Adrenal gland (tissue), 9 donors: ENCODE measurements at regions not wholly inside any gene's neighbourhood (a gene's known extent, or its start where the extent isn't known, plus 50 kb on each side); places are given as distances from the start of the nearest gene placed in this dataset.

Experiments used
- DNase-seq, 7 donors: peaks; one replicate each; pipeline ENCODE4 v3.0.0-alpha.2; 2019 to 2020
- H3K27ac ChIP-seq, 5 donors: fragments of 200-600 bp; sonication (generic) in 4 of 5; 1 replicate in 3 of 5; 2 replicates in 2 of 5; pipeline versions ENCODE4 v1.5.1 to v1.8.0; 2016 to 2020; ENCODE audit warnings: mild to moderate bottlenecking in 1 of 5
- H3K27me3 ChIP-seq: fragments of 200-600 bp; 2 replicates; pipeline ENCODE4 v1.8.0; 2021
- H3K36me3 ChIP-seq, 2 donors: fragments of 200-600 bp; replicated peaks in 1 of 2; 1 replicate in 1 of 2; 2 replicates in 1 of 2; pipeline versions ENCODE4 v1.5.1 to v1.8.0; 2018 to 2022
- H3K4me1 ChIP-seq, 2 donors: fragments of 200-600 bp; replicated peaks in 1 of 2; 1 replicate in 1 of 2; 2 replicates in 1 of 2; pipeline versions ENCODE4 v1.5.1 to v1.8.0; 2018 to 2021
- H3K4me3 ChIP-seq, 4 donors: fragments of 200-600 bp; sonication (generic) in 3 of 4; one replicate each; pipeline ENCODE4 v1.5.1; 2016 to 2018
- H3K9me3 ChIP-seq, 3 donors: fragments of 200-600 bp; sonication (generic) in 1 of 3; replicated peaks in 1 of 3; 1 replicate in 2 of 3; 2 replicates in 1 of 3; pipeline versions ENCODE4 v1.5.1 to v1.8.0; 2016 to 2021
- CTCF ChIP-seq, 6 experiments: fragments of 450-650 bp in 4 of 6; fragments of 200-600 bp in 2 of 6; sonication (generic) in 1 of 6; IDR thresholded peaks; 1 replicate in 5 of 6; 2 replicates in 1 of 6; pipeline versions ENCODE4 v1.5.1 to v1.8.0; 2016 to 2021; ENCODE audit warnings: antibody characterized with exemption in 6 of 6, mild to moderate bottlenecking in 2 of 6, moderate library complexity in 1 of 6
- POLR2A ChIP-seq, 2 donors: fragments of 450-650 bp; IDR thresholded peaks; one replicate each; pipeline ENCODE4 v1.6.1; 2017; ENCODE audit warnings: antibody characterized with exemption in 2 of 2, mild to moderate bottlenecking in 2 of 2, moderate library complexity in 1 of 2
- WGBS, 4 donors: extraction: QIAGEN DNeasy Blood & Tissue Kit in 2 of 4; methylation state at CpG; one replicate each; pipeline versions ENCODE4 v1.1.5 to v1.1.7; 2013 to 2017; 5-methylcytosine and 5-hydroxymethylcytosine counted together
- intact Hi-C, 2 donors: fragments of 100-400 bp; cut with DNase I; formaldehyde crosslinking; loops; one replicate each; pipeline versions ENCODE4 v1.14.1 to v1.15.0; 2022 to 2023
- donor health status: healthy with polysubstance abuse.
- donor health status: Bipolar disorder and iron deficiency.
- donor health status: DM: yes; HTN: yes; CAD: no.
- donor health status: DM: no; HTN: no; CAD: no.
- donor health status: DM: no; HTN: no; CAD: no.

DNA sequence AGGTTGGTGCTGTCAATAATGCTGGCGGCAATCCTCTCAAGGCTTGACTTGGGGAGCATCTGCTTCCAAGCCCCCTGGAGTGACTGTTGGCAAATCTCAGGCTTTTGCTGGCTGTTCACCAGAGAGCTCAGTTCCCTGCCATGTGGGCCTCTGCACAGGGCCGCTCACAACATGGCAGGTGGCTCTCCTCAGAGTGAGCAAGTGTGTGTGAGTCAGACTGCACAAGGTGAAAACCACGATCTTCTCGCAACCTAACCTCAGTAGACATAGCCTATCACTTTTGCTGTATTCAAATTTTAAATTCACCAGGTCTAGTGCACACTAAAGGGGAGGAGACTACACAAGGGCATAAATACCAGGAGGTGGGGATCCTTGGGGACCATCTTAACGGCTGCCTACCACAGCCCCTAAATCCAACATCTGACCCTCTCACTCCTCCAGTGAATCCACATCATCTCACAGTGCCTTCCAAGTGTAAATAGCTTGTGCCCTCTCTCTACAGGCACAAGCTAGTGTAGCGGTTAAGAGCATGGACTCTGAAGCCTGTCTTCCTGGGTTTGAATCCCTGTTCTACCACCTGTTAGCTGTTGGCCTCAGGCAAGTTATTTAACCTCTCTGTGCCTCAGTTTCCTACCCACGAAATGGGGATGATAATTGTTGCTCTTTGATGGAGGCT lies 187.7 kb upstream of the CXCR4 start:
- Histone ChIP-seq H3K27me3 (no peaks in the 10 kb centered on the region), H3K4me3 (no peak overlapping the region), H3K9me3 (no peaks in the 10 kb centered on the region), H3K36me3 (no peaks in the 10 kb centered on the region), H3K4me1 (no peaks in the 10 kb centered on the region), H3K27ac (no peak overlapping the region)
- 72 to 88% (median 79%) methylated on average over 4 to 7 of the region's 7 CpGs for WGBS, 4 donors
- TF ChIP-seq CTCF (IDR thresholded peaks at IDR 0.05) (no peak), POLR2A (IDR thresholded peaks at IDR 0.05) (no peak)
- intact Hi-C loops, result no loop called here
- DNase-seq, result peak in 1 of 7 donors; percentile 18

DNA sequence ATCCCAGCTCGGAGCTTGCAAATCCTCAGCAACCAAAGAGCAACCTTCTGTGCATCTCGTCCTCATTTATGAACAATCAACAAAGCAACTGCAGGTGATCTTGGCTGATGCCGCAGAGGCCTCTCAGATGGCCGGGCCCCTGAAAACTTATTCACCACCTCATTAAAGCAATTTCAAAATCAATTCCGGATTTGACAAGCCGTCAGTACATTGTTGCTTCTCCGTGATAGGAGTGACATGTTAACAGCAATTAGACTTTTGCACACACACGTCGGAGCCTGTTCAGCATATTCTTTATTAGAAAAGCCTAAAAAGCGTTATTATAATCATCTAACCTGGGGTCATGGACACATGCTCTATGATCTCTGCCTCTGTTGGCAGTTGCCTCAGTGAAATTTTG lies 183.1 kb upstream of the CXCR4 start:
- no peaks in the 10 kb centered on the region for H3K36me3 ChIP-seq
- DNase-seq, result no peak
- 92 to 94% (median 93%) methylated on average over 10 of the region's 10 CpGs for WGBS, 4 donors
- no peaks in the 10 kb centered on the region for H3K4me1 ChIP-seq
- TF ChIP-seq CTCF (IDR thresholded peaks at IDR 0.05) (no peak), POLR2A (IDR thresholded peaks at IDR 0.05) (no peak)
- H3K9me3 ChIP-seq, result no peaks in the 10 kb centered on the region
- intact Hi-C loops, result no loop called here
- H3K27ac ChIP-seq, result no peak overlapping the region
- H3K27me3 ChIP-seq, result no peaks in the 10 kb centered on the region
- H3K4me3 ChIP-seq, result no peak overlapping the region

DNA sequence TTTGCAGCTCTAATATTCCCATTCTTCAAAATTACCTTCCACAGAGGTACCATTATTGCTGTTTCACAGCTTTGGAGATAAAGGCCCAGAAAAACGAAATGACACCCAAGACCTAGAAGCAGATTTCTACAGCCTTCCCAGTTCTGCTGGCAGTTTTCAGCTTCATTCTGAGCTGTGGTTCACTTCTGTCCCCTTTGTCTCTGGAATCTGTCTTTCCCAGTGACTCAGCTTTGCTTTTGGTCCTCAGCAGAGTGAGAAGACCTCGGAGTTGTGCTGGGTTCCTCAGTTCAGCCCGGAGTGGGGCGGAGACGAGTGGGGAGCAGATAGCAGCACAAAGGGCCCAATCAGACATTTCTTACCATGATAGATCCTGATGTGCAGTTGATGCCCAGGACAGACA lies 180.7 kb upstream of the CXCR4 start:
- WGBS, 4 donors, result 85 to 93% (median 89%) methylated on average over 5 of the region's 5 CpGs
- H3K9me3 ChIP-seq, result no peaks in the 10 kb centered on the region
- H3K4me3 ChIP-seq, result no peak overlapping the region
- H3K27ac ChIP-seq, result no peak overlapping the region
- TF ChIP-seq CTCF (IDR thresholded peaks at IDR 0.05) (no peak), POLR2A (IDR thresholded peaks at IDR 0.05) (no peak)
- intact Hi-C loops, result no loop called here
- H3K27me3 ChIP-seq, result no peaks in the 10 kb centered on the region
- no peak for DNase-seq
- H3K4me1 ChIP-seq, result no peaks in the 10 kb centered on the region
- H3K36me3 ChIP-seq, result no peaks in the 10 kb centered on the region

GRCh38 chr2:136297994-136298393 lies 180.0 kb upstream of the CXCR4 start:
- Histone ChIP-seq H3K36me3 (no peaks in the 10 kb centered on the region), H3K4me3 (no peak overlapping the region), H3K27me3 (no peaks in the 10 kb centered on the region), H3K27ac (no peak overlapping the region), H3K4me1 (no peaks in the 10 kb centered on the region), H3K9me3 (no peaks in the 10 kb centered on the region)
- 91 to 97% (median 93%) methylated on average over 4 of the region's 4 CpGs for WGBS, 4 donors
- DNase-seq, result no peak
- TF ChIP-seq POLR2A (IDR thresholded peaks at IDR 0.05) (no peak), CTCF (IDR thresholded peaks at IDR 0.05) (no peak)
- intact Hi-C loops, result no loop called here
